GM10266 (cell line): ENCODE measurements at regions not wholly inside any gene's neighbourhood (a gene's known extent, or its start where the extent isn't known, plus 50 kb on each side); places are given as distances from the start of the nearest gene placed in this dataset.

Experiments
- DNase-seq: peaks from one replicate; pipeline ENCODE4 v3.0.0; 2012; ENCODE audit errors: extremely low spot score
- TF ChIP-seq, protein P1 (sequence below): IDR thresholded peaks from 2 replicates; pipeline ENCODE4 v1.5.1; 2012; ENCODE audit warnings: mild to moderate bottlenecking, low read depth; ENCODE audit not compliant: control insufficient read depth, insufficient read depth; ENCODE audit errors: missing control alignments

DNA sequence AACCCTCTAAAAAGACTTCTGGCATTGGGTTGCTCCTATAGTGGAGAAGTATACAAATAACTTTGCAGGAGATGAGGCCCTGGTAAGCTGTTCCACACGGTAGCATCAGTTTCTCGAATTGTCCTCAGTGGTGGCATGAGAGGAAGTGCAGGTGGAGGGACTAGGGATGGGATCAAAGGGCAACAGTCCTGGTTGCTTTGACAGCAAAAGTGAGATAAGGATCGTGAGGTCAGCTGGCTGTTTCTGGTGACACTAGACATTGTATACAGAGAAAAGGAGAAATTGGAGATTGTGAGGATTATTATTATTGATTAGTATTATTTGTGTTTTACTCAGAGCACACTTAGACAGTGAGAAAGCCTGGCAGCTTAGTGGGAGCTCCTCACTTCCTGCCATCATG, 61.3 kb upstream of the EXOC2 start:
- no peak for DNase-seq
- TF ChIP-seq, protein P1, sequence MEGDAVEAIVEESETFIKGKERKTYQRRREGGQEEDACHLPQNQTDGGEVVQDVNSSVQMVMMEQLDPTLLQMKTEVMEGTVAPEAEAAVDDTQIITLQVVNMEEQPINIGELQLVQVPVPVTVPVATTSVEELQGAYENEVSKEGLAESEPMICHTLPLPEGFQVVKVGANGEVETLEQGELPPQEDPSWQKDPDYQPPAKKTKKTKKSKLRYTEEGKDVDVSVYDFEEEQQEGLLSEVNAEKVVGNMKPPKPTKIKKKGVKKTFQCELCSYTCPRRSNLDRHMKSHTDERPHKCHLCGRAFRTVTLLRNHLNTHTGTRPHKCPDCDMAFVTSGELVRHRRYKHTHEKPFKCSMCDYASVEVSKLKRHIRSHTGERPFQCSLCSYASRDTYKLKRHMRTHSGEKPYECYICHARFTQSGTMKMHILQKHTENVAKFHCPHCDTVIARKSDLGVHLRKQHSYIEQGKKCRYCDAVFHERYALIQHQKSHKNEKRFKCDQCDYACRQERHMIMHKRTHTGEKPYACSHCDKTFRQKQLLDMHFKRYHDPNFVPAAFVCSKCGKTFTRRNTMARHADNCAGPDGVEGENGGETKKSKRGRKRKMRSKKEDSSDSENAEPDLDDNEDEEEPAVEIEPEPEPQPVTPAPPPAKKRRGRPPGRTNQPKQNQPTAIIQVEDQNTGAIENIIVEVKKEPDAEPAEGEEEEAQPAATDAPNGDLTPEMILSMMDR, result no peak

DNA sequence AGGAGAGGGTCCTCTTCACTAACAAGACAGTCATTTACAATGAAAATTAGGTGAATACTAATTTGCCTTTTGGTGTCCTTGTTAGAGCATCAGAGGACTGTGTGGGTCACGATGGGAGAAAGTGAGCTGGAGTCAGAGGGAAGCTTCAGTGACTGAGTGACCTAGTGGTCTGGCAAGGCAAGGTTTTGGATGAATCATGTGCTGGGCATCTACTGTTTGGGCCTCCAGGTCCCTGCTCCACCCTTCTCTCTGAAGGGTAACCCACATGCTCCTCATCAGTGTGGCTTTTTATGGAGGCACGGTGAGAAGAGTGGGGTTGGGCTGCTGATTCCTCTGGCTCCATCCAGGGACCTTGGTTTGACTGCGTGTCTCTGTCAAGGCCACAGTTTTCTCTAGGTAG, 60.5 kb upstream of the EXOC2 start:
- no peak for DNase-seq
- TF ChIP-seq, protein P1, result no peak

DNA sequence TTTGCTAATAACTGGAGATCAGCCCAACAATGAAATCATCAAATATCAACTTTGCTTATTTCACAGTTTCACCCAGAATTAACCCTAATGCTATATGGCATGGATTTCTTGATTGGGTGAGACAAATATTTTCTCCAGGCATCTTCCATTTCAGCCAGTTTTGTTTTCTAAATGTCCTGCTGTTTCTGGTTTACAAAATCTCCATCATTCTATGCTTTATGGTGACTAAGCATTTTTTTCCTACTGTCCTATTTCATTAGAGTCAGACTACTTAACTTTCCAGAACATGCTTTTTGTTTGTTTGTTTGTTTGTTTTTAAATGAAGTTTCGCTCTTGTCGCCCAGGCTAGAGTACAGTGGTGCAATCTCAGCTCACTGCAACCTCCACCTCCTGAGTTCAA, 59.5 kb upstream of the EXOC2 start:
- DNase-seq, result no peak
- TF ChIP-seq, protein P1, result no peak

DNA sequence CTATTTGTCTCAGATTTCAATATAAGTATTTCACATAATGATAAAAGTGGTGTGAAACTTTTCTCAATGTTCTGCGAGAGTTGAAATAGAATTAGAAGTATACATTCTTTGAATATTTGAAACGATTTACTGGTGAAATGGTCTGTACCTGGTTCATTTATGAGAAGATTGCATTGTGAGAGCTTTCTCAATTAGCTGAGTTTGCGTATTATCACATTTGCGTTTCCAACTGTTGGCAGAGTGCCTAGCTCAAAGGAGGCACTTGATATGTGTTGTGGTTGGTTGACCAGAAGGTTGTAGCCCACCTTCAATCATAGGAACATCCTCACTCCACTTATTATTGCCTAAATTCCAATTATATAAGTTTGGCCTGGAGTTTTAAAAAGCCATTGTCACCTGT, 58.8 kb upstream of the EXOC2 start:
- TF ChIP-seq, protein P1, result no peak
- no peak for DNase-seq

DNA sequence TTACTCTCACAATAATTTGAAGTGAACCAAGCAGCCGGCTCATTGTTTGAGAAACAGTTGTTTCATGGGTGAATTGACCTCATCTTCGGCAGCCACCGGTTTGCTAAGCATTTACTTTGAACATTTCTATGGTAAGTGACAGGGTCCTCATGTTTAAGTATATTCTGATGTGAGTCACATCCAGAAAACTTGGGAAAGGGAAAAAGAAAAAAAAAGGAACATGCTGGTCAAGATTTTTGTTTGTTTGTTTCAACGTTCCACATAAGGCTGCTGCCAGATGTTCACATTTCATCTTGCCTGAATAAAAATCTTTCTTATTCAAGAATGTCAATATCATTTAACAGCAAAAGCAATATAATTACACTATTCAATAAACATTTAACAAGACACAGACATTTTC, 55.0 kb upstream of the EXOC2 start:
- no peak for DNase-seq
- TF ChIP-seq, protein P1, result no peak

DNA sequence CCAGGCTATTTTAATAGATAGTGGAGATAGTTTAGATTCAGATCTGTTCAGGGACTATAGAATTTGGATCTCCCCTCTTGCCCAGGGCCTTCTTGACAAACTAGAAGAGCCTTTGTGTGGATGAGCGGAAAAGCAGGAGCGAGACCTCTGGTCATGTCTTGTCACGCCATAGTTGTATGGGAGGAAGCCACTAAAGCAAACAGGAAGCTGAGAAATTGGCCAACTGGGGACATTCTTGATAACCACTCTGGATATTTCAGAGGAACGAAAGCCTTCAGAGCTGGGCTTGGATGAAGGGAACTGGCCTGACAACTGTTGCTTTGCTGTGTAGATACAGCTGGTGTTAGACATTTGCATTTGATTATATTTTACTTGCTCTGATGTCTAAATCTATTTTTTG, 54.1 kb upstream of the EXOC2 start:
- TF ChIP-seq, protein P1, result no peak
- DNase-seq, result no peak

DNA sequence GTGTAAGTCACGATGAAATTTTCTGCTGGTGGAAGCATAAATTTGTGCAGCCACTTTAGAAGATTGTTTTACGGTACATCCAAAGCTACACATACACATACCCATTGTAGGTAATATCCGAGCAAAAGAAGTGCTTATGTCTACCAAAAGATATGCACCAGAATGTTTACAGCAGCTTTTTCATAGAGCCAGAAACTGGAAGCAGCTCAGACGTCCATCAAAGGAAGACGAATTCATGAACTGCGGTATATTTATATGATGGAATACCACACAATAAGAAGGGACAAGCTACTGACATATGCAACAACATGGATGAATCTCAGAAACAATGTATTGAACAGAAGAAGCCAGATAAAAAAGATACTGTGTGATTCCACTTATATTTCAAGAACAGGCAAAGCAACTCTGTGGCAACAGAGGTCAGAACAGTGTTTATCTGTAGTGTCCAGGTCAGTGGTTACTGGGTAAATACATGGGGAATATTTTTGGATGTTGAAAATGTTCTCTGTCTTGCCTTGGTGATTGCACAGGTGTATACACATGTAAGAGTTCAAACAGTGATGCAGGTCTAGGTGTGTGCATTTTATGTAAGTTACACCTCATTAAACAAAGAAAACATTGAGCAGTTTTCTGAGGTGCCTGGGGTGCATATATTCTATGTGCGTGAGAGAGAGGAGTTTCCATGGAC, 51.9 kb upstream of the EXOC2 start:
- DNase-seq, result no peak
- TF ChIP-seq, protein P1, result no peak
